B cell (primary cell): ENCODE measurements at regions not wholly inside any gene's neighbourhood (a gene's known extent, or its start where the extent isn't known, plus 50 kb on each side); places are given as distances from the start of the nearest gene placed in this dataset.
"Not testable (repeated sequence)": the region's sequence is repeated elsewhere in the genome, so short reads cannot be mapped to it uniquely, and the experiment has no call there.

Source experiments
- ATAC-seq: fragments of 200-7000 bp; cut with Tn5 transposase; one replicate; pipeline ENCODE4 v1.10.0; 2021; ENCODE audit warnings: low read depth, mild to moderate bottlenecking, moderate number of reproducible peaks, moderate library complexity
- CTCF ChIA-PET: fragments of 350-600 bp; sonication (Branson Sonifier 250); formaldehyde crosslinking; loops from one replicate; lab custom pipeline; 2021; ENCODE audit warnings: antibody characterized with exemption, inconsistent platforms; lab: Charles Lee
- POLR2A ChIA-PET: fragments of 350-600 bp; sonication (Branson Sonifier 250); formaldehyde crosslinking; loops from one replicate; lab custom pipeline; 2021; ENCODE audit warnings: antibody characterized with exemption; lab: Charles Lee
- DNase-seq: peaks from one replicate; pipeline ENCODE4 v3.0.0; 2013
- H2AFZ ChIP-seq: 2 replicates; pipeline ENCODE4 v1.6.1; 2012; ENCODE audit warnings: mild to moderate bottlenecking, low read depth, low read length; ENCODE audit not compliant: insufficient read depth, poor library complexity, severe bottlenecking
- H3K27ac ChIP-seq, 2 donors: 1 replicate in 1 of 2; 2 replicates in 1 of 2; pipeline ENCODE4 v1.5.1; 2012 to 2013; ENCODE audit warnings: low read length in 2 of 2, mild to moderate bottlenecking in 2 of 2, moderate library complexity in 1 of 2
- H3K27me3 ChIP-seq, 4 experiments: fragments of 200-600 bp in 1 of 4; sonication (generic) in 1 of 4; replicated peaks in 1 of 4; 1 replicate in 2 of 4; 2 replicates in 2 of 4; pipeline versions ENCODE4 v1.6.1 to v1.7.0; 2013 to 2016; ENCODE audit warnings: low read length in 3 of 4, mild to moderate bottlenecking in 2 of 4, mixed read lengths in 1 of 4, moderate library complexity in 1 of 4; ENCODE audit not compliant: insufficient read depth in 4 of 4, control insufficient read depth in 3 of 4; ENCODE audit errors: control extremely low read depth in 1 of 4
- H3K36me3 ChIP-seq, 2 experiments: replicated peaks in 1 of 2; 1 replicate in 1 of 2; 2 replicates in 1 of 2; pipeline versions ENCODE4 v1.6.1 to v1.7.1; 2013; ENCODE audit warnings: low read length in 1 of 2; ENCODE audit not compliant: insufficient read depth in 2 of 2, control insufficient read depth in 1 of 2; ENCODE audit errors: control extremely low read depth in 1 of 2, extremely low read depth in 1 of 2
- H3K4me1 ChIP-seq, 2 donors: fragments of 200-600 bp in 1 of 2; sonication (generic) in 1 of 2; 1 replicate in 1 of 2; 2 replicates in 1 of 2; pipeline versions ENCODE4 v1.5.1 to v1.6.1; 2013 to 2017; ENCODE audit warnings: low read length in 2 of 2; ENCODE audit not compliant: control insufficient read depth in 2 of 2, insufficient read depth in 2 of 2
- H3K4me2 ChIP-seq: replicated peaks from 2 replicates; pipeline ENCODE3; 2012; ENCODE audit warnings: mild to moderate bottlenecking, low read depth, low read length; ENCODE audit not compliant: poor library complexity, severe bottlenecking
- H3K4me3 ChIP-seq, 5 experiments: fragments of 200-600 bp in 1 of 5; sonication (generic) in 1 of 5; 1 replicate in 3 of 5; 2 replicates in 2 of 5; pipeline versions ENCODE4 v1.5.1 to v1.7.0; 2011 to 2016; ENCODE audit warnings: low read length in 4 of 5, mild to moderate bottlenecking in 4 of 5, low read depth in 2 of 5, control low read depth in 1 of 5, moderate library complexity in 1 of 5; ENCODE audit not compliant: insufficient read depth in 1 of 5; ENCODE audit errors: control extremely low read depth in 1 of 5, extremely low read depth in 1 of 5
- H3K79me2 ChIP-seq: fragments of 200-600 bp; sonication (generic); one replicate; pipeline ENCODE4 v1.6.0; 2016; ENCODE audit warnings: low read length; ENCODE audit not compliant: control insufficient read depth, insufficient read depth
- H3K9ac ChIP-seq: fragments of 200-600 bp; sonication (generic); 2 replicates; pipeline ENCODE4 v1.6.1; 2017; ENCODE audit warnings: mild to moderate bottlenecking, low read length, moderate library complexity
- H3K9me3 ChIP-seq, 3 donors: one replicate each; pipeline versions ENCODE4 v1.6.1 to v1.7.1; 2013; ENCODE audit warnings: low read length in 2 of 3; ENCODE audit not compliant: control insufficient read depth in 2 of 3, insufficient read depth in 1 of 3; ENCODE audit errors: control extremely low read depth in 1 of 3
- H4K20me1 ChIP-seq: 2 replicates; pipeline ENCODE4 v1.6.0; 2012; ENCODE audit warnings: mild to moderate bottlenecking, low read length; ENCODE audit not compliant: insufficient read depth, control insufficient read depth, poor library complexity, severe bottlenecking
- H3K27ac Mint-ChIP-seq: one replicate; pipeline ENCODE4 v1.8.0; 2021; ENCODE audit warnings: mixed read lengths
- H3K27me3 Mint-ChIP-seq: one replicate; pipeline ENCODE4 v1.8.0; 2021; ENCODE audit warnings: mixed read lengths
- H3K4me1 Mint-ChIP-seq: one replicate; pipeline ENCODE4 v1.8.0; 2021; ENCODE audit warnings: mixed read lengths
- H3K4me3 Mint-ChIP-seq: one replicate; pipeline ENCODE4 v1.8.0; 2021; ENCODE audit warnings: mixed read lengths
- H3K9me3 Mint-ChIP-seq: one replicate; pipeline ENCODE4 v1.8.0; 2022; ENCODE audit warnings: mixed read lengths; ENCODE audit not compliant: insufficient read depth
- CTCF ChIP-seq: fragments of 200-600 bp; IDR thresholded peaks from one replicate; pipeline ENCODE4 v1.8.0; 2022; ENCODE audit warnings: antibody characterized with exemption, mild to moderate bottlenecking
- EZH2 ChIP-seq: IDR thresholded peaks from 2 replicates; pipeline ENCODE4 v1.6.1; 2012; ENCODE audit warnings: borderline replicate concordance, low read depth, mild to moderate bottlenecking, moderate library complexity, low read length; ENCODE audit not compliant: insufficient read depth, poor library complexity, severe bottlenecking
- WGBS: methylation state at CpG from one replicate; pipeline ENCODE4 v1.1.5; 2013; ENCODE audit warnings: missing lambda C conversion rate; ENCODE audit not compliant: insufficient coverage; 5-methylcytosine and 5-hydroxymethylcytosine counted together
- intact Hi-C: fragments of 100-400 bp; cut with micrococcal nuclease; formaldehyde crosslinking; loops from one replicate; pipeline ENCODE4 v1.10.0; 2022

GRCh38 chr18:57940166-57940660, 103.8 kb upstream of the NEDD4L start:
- Histone ChIP-seq H3K4me1 (no peaks in the 10 kb centered on the region), H4K20me1 (no peaks in the 10 kb centered on the region), H3K4me3 (no peak overlapping the region), H3K9ac (no peak overlapping the region), H3K36me3 (no peaks in the 10 kb centered on the region), H3K9me3 (no peaks in the 10 kb centered on the region), H2AFZ (no peak overlapping the region), H3K27ac (no peak overlapping the region), H3K27me3 (peaks cover 0 to 6% (median 0%) of the 10 kb centered on the region in 4 experiments), H3K4me2 (no peak overlapping the region), H3K79me2 (no peaks in the 10 kb centered on the region)
- Mint-ChIP-seq H3K9me3 (no peaks in the 10 kb centered on the region), H3K4me3 (no peak overlapping the region), H3K27me3 (peaks cover 16% of the 10 kb centered on the region), H3K27ac (no peak overlapping the region), H3K4me1 (no peaks in the 10 kb centered on the region)
- 100% methylated on average over 3 of the region's 5 CpGs for WGBS
- ChIA-PET CTCF (no interaction called here), POLR2A (no interaction called here)
- intact Hi-C loops, result no loop called here
- ATAC-seq, result no peak
- DNase-seq, result no peak
- TF ChIP-seq EZH2, result no peak
- no peak for TF ChIP-seq CTCF

GRCh38 chr18:57934375-57934774, 109.7 kb upstream of the NEDD4L start:
- H3K27me3 ChIP-seq, H3K9ac ChIP-seq, H2AFZ ChIP-seq, H3K9me3 ChIP-seq, H3K4me2 ChIP-seq, H3K27ac Mint-ChIP-seq, H3K27me3 Mint-ChIP-seq, ATAC-seq, H3K9me3 Mint-ChIP-seq, H3K36me3 ChIP-seq, H3K4me3 Mint-ChIP-seq, intact Hi-C loops, DNase-seq, CTCF ChIA-PET, H3K79me2 ChIP-seq, H3K27ac ChIP-seq, POLR2A ChIA-PET, H4K20me1 ChIP-seq, H3K4me3 ChIP-seq: not testable (repeated sequence)
- peaks cover 15% of the 10 kb centered on the region for H3K4me1 Mint-ChIP-seq
- H3K4me1 ChIP-seq, result peaks cover 0 to 11% of the 10 kb centered on the region in 2 donors
